ENCODE measurements at regions not wholly inside any gene's neighbourhood (a gene's known extent, or its start where the extent isn't known, plus 50 kb on each side); places are given as distances from the start of the nearest gene placed in this dataset.
"Not testable (repeated sequence)": the region's sequence is repeated elsewhere in the genome, so short reads cannot be mapped to it uniquely, and the experiment has no call there.

DNA sequence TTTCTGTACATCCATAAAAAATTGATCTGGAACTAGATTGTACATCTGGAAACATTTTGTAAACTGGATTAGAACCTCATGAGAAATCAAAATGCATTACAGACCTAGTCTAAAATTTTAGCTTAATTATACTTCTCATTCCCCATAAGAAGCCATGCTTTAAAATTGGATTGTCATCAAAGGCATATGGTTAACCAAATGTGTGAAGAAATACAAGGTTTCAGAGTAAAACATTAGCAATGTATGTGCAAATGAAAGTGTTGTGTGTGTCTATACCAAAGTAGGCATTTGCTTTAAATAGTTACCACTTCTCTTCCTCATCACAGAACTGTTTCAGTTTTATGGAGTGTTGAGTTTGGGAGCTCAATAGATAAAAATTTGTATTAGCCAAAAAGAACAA is 968.7 kb downstream of the EPHA3 start:
- no peak overlapping the region for H3K4me2 ChIP-seq
- Mint-ChIP-seq H3K9me3 (peaks cover 23% of the 10 kb centered on the region), H3K27me3 (ENCODE audit: insufficient read depth, low read depth) (peaks cover 2% of the 10 kb centered on the region), H3K4me3 (no peak overlapping the region), H3K36me3 (peaks cover 6% of the 10 kb centered on the region), H3K27ac (no peak overlapping the region), H3K4me1 (peaks cover 9% of the 10 kb centered on the region)
- no peak for TF ChIP-seq EZH2 (IDR thresholded peaks at IDR 0.05)
- TF ChIP-seq EZH2phosphoT487 (IDR thresholded peaks at IDR 0.05): no peak
- TF ChIP-seq, protein P1, sequence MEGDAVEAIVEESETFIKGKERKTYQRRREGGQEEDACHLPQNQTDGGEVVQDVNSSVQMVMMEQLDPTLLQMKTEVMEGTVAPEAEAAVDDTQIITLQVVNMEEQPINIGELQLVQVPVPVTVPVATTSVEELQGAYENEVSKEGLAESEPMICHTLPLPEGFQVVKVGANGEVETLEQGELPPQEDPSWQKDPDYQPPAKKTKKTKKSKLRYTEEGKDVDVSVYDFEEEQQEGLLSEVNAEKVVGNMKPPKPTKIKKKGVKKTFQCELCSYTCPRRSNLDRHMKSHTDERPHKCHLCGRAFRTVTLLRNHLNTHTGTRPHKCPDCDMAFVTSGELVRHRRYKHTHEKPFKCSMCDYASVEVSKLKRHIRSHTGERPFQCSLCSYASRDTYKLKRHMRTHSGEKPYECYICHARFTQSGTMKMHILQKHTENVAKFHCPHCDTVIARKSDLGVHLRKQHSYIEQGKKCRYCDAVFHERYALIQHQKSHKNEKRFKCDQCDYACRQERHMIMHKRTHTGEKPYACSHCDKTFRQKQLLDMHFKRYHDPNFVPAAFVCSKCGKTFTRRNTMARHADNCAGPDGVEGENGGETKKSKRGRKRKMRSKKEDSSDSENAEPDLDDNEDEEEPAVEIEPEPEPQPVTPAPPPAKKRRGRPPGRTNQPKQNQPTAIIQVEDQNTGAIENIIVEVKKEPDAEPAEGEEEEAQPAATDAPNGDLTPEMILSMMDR (IDR thresholded peaks at IDR 0.05): no peak
- H3K27ac ChIP-seq: no peak overlapping the region
- H2AFZ ChIP-seq (replicated peaks): no peak overlapping the region
- H3F3A ChIP-seq (ENCODE audit: low read depth): no peaks in the 10 kb centered on the region
- no peaks in the 10 kb centered on the region for H3K36me3 ChIP-seq
- H3K4me1 ChIP-seq: peaks cover 1% of the 10 kb centered on the region
- no peak overlapping the region for H3K9ac ChIP-seq
- no peak for DNase-seq (ENCODE audit: low spot score)
- no peak overlapping the region for H3K4me3 ChIP-seq
- no peaks in the 10 kb centered on the region for H3K79me2 ChIP-seq (ENCODE audit: low read depth)
- no peaks in the 10 kb centered on the region for H4K20me1 ChIP-seq (ENCODE audit: low read depth)
- no peaks in the 10 kb centered on the region for H3K27me3 ChIP-seq
- no peaks in the 10 kb centered on the region for H3K9me3 ChIP-seq (ENCODE audit: low read depth)

DNA sequence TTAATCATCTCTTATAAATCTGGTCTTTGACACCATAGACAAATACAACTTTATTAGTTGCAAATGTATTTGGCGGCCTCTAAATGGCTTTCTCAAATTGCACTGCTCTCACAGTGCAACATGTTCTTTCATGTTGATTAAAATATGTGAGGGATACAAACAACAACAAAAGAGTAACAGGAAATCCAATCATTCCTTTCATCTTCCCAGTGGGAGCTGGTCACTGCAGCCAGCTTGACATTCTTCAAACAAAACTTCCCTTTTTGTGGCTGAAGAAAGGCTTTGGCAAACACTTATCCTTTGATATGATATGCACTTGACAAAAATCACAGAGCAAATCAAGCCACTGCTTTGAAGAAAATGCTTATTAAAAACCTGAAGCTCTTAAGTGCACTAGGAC is 973.6 kb downstream of the EPHA3 start:
- Histone ChIP-seq H3K79me2 (ENCODE audit: low read depth) (no peaks in the 10 kb centered on the region), H3K9ac (no peak overlapping the region), H2AFZ (replicated peaks) (no peak overlapping the region), H3K4me3 (no peak overlapping the region), H3K27me3 (peaks cover 9% of the 10 kb centered on the region), H3K4me2 (no peak overlapping the region), H3K36me3 (no peaks in the 10 kb centered on the region), H3K9me3 (ENCODE audit: low read depth) (no peaks in the 10 kb centered on the region), H3K27ac (no peak overlapping the region), H3F3A (ENCODE audit: low read depth) (no peaks in the 10 kb centered on the region), H4K20me1 (ENCODE audit: low read depth) (no peaks in the 10 kb centered on the region), H3K4me1 (peaks cover 6% of the 10 kb centered on the region)
- H3K4me1 Mint-ChIP-seq: peaks cover 29% of the 10 kb centered on the region
- peaks cover 6% of the 10 kb centered on the region for H3K9me3 Mint-ChIP-seq
- no peak overlapping the region for H3K4me3 Mint-ChIP-seq
- H3K27ac Mint-ChIP-seq: no peak overlapping the region
- no peaks in the 10 kb centered on the region for H3K27me3 Mint-ChIP-seq (ENCODE audit: insufficient read depth, low read depth)
- peak; percentile 40 for DNase-seq (ENCODE audit: low spot score)
- TF ChIP-seq EZH2phosphoT487 (IDR thresholded peaks at IDR 0.05): peak; percentile 71
- TF ChIP-seq, protein P1 (IDR thresholded peaks at IDR 0.05): no peak
- H3K36me3 Mint-ChIP-seq: no peaks in the 10 kb centered on the region

DNA sequence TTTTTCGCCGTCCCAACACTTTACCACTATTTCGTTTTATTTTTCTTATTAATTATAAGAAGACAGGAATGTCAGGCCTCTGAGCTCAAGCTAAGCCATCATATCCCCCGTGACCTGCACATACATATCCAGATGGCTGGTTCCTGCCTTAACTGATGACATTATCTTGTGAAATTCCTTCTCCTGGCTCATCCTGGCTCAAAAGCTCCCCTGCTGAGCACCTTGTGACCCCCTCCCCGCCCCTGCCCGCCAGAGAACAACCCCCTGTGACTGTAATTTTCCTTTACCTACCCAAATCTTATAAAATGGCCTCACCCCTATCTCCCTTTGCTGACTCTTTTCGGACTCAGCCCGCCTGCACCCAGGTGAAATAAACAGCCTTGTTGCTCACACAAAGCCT is 978.9 kb downstream of the EPHA3 start:
- H4K20me1 ChIP-seq (ENCODE audit: low read depth); H3K9me3 ChIP-seq (ENCODE audit: low read depth); H3K27me3 Mint-ChIP-seq (ENCODE audit: insufficient read depth, low read depth); H2AFZ ChIP-seq (replicated peaks); H3K36me3 ChIP-seq; H3K79me2 ChIP-seq (ENCODE audit: low read depth); H3K27me3 ChIP-seq; H3K9ac ChIP-seq; H3K4me2 ChIP-seq; H3K4me3 ChIP-seq; H3K27ac ChIP-seq; H3K9me3 Mint-ChIP-seq; H3K4me3 Mint-ChIP-seq; H3K36me3 Mint-ChIP-seq; DNase-seq (ENCODE audit: low spot score); H3F3A ChIP-seq (ENCODE audit: low read depth); H3K27ac Mint-ChIP-seq: not testable (repeated sequence)
- peaks cover 17% of the 10 kb centered on the region for H3K4me1 ChIP-seq
- H3K4me1 Mint-ChIP-seq: peaks cover 31% of the 10 kb centered on the region

DNA sequence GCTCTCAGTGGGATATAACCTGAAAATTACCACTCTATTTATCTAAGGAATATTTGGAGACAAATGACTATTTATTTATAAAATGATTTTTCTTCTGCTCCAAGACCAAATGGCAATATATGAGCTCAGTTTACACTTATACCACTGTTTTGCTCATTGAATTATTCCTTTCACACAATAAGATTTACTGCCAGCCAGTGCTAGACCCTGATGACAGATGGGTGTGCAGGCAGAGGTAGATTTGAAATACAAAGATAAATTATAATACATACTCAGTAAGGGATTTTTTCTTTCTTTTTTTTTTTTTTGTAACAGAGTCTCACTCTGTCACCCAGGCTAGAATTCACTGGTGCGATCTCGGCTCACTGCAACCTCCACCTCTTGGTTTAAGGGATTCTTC is 980.3 kb downstream of the EPHA3 start:
- Histone ChIP-seq H3K36me3 (no peaks in the 10 kb centered on the region), H3K4me3 (no peak overlapping the region), H2AFZ (replicated peaks) (no peak overlapping the region), H3F3A (ENCODE audit: low read depth) (no peaks in the 10 kb centered on the region), H3K27me3 (no peaks in the 10 kb centered on the region), H3K9me3 (ENCODE audit: low read depth) (no peaks in the 10 kb centered on the region), H3K4me2 (no peak overlapping the region), H3K9ac (no peak overlapping the region), H3K79me2 (ENCODE audit: low read depth) (no peaks in the 10 kb centered on the region), H3K27ac (no peak overlapping the region), H4K20me1 (ENCODE audit: low read depth) (no peaks in the 10 kb centered on the region), H3K4me1 (peaks cover 15% of the 10 kb centered on the region)
- no peaks in the 10 kb centered on the region for H3K9me3 Mint-ChIP-seq
- peaks cover 23% of the 10 kb centered on the region for H3K4me1 Mint-ChIP-seq
- no peak for TF ChIP-seq EZH2phosphoT487 (IDR thresholded peaks at IDR 0.05)
- no peak for DNase-seq (ENCODE audit: low spot score)
- H3K36me3 Mint-ChIP-seq: no peaks in the 10 kb centered on the region
- no peak overlapping the region for H3K4me3 Mint-ChIP-seq
- no peaks in the 10 kb centered on the region for H3K27me3 Mint-ChIP-seq (ENCODE audit: insufficient read depth, low read depth)
- no peak overlapping the region for H3K27ac Mint-ChIP-seq

Measured in neural progenitor cell (in vitro differentiated cells).